WTC11 (cell line): ENCODE measurements at regions not wholly inside any gene's neighbourhood (a gene's known extent, or its start where the extent isn't known, plus 50 kb on each side); places are given as distances from the start of the nearest gene placed in this dataset.

Source experiments
- ATAC-seq: fragments of 200-7000 bp; cut with Tn5 transposase; 2 replicates; pipeline ENCODE4 v1.10.0; 2021; ENCODE audit warnings: mild to moderate bottlenecking, moderate library complexity
- CTCF ChIA-PET: fragments of 300-600 bp; sonication (Branson Sonifier 250); formaldehyde crosslinking; loops from one replicate; lab custom pipeline; 2021; ENCODE audit warnings: antibody characterized with exemption; lab: Charles Lee
- POLR2A ChIA-PET: fragments of 350-600 bp; sonication (Branson Sonifier 250); formaldehyde crosslinking; loops from one replicate; lab custom pipeline; 2021; ENCODE audit warnings: antibody characterized with exemption; lab: Charles Lee
- DNase-seq: peaks from one replicate; pipeline ENCODE4 v3.0.0; 2021; ENCODE audit warnings: low spot score
- H3K27ac Mint-ChIP-seq: 2 replicates; pipeline ENCODE4 v1.8.0; 2021; ENCODE audit warnings: mixed read lengths
- H3K27me3 Mint-ChIP-seq: 2 replicates; pipeline ENCODE4 v1.8.0; 2021; ENCODE audit warnings: low read depth, mild to moderate bottlenecking, moderate library complexity, mixed read lengths
- H3K36me3 Mint-ChIP-seq: 2 replicates; pipeline ENCODE4 v1.8.0; 2021; ENCODE audit warnings: mixed read lengths
- H3K4me1 Mint-ChIP-seq: 2 replicates; pipeline ENCODE4 v1.8.0; 2022; ENCODE audit warnings: mixed read lengths
- H3K4me3 Mint-ChIP-seq: 2 replicates; pipeline ENCODE4 v1.8.0; 2021; ENCODE audit warnings: mild to moderate bottlenecking, moderate library complexity, mixed read lengths
- H3K9me3 Mint-ChIP-seq: 2 replicates; pipeline ENCODE4 v1.8.0; 2021; ENCODE audit warnings: mixed read lengths
- AFF4 ChIP-seq: sonication (generic); formaldehyde crosslinking; IDR thresholded peaks from 2 replicates; pipeline ENCODE4 v1.8.1; 2023; ENCODE audit warnings: mild to moderate bottlenecking, missing genetic modification reagents, borderline replicate concordance
- E2F5 ChIP-seq: sonication (generic); formaldehyde crosslinking; IDR thresholded peaks from 2 replicates; pipeline ENCODE4 v1.8.1; 2022; ENCODE audit warnings: mild to moderate bottlenecking, moderate library complexity, missing genetic modification reagents
- FOXP1 ChIP-seq: sonication (generic); formaldehyde crosslinking; IDR thresholded peaks from 2 replicates; pipeline ENCODE4 v1.8.0; 2022; ENCODE audit warnings: missing genetic modification reagents, mild to moderate bottlenecking, moderate library complexity, borderline replicate concordance
- IRF2 ChIP-seq: sonication (generic); formaldehyde crosslinking; IDR thresholded peaks from 2 replicates; pipeline ENCODE4 v1.8.0; 2022; ENCODE audit warnings: low read depth, missing genetic modification reagents, borderline replicate concordance
- KAT7 ChIP-seq: sonication (generic); formaldehyde crosslinking; IDR thresholded peaks from 2 replicates; pipeline ENCODE4 v1.8.1; 2023; ENCODE audit warnings: missing genetic modification reagents, mild to moderate bottlenecking, borderline replicate concordance
- OVOL2 ChIP-seq: fragments of 250-450 bp; sonication (Bioruptor Pico); IDR thresholded peaks from 2 replicates; pipeline ENCODE4 v1.9.0; 2021; ENCODE audit warnings: mild to moderate bottlenecking, borderline replicate concordance
- PRDM15 ChIP-seq: sonication (generic); formaldehyde crosslinking; IDR thresholded peaks from 2 replicates; pipeline ENCODE4 v1.8.0; 2022; ENCODE audit warnings: missing genetic modification reagents
- PREB ChIP-seq: sonication (generic); formaldehyde crosslinking; IDR thresholded peaks from 2 replicates; pipeline ENCODE4 v1.8.1; 2022; ENCODE audit warnings: mild to moderate bottlenecking, missing genetic modification reagents, moderate library complexity, borderline replicate concordance
- RORB ChIP-seq: fragments of 250-450 bp; sonication (Bioruptor Pico); IDR thresholded peaks from 2 replicates; pipeline ENCODE4 v1.9.0; 2021; ENCODE audit warnings: mild to moderate bottlenecking
- SMAD3 ChIP-seq: sonication (generic); formaldehyde crosslinking; IDR thresholded peaks from 2 replicates; pipeline ENCODE4 v1.8.0; 2022; ENCODE audit warnings: missing genetic modification reagents, mild to moderate bottlenecking, borderline replicate concordance
- SOX15 ChIP-seq: fragments of 250-450 bp; sonication (Bioruptor Pico); IDR thresholded peaks from 2 replicates; pipeline ENCODE4 v1.9.0; 2021; ENCODE audit warnings: mild to moderate bottlenecking
- TEAD4 ChIP-seq: sonication (generic); formaldehyde crosslinking; IDR thresholded peaks from 2 replicates; pipeline ENCODE4 v1.8.0; 2022; ENCODE audit warnings: mild to moderate bottlenecking, missing genetic modification reagents
- ZBTB21 ChIP-seq: sonication (generic); formaldehyde crosslinking; IDR thresholded peaks from 2 replicates; pipeline ENCODE4 v1.8.1; 2023; ENCODE audit warnings: mild to moderate bottlenecking, missing genetic modification reagents, borderline replicate concordance
- ZNF219 ChIP-seq: sonication (generic); formaldehyde crosslinking; IDR thresholded peaks from 2 replicates; pipeline ENCODE4 v1.8.0; 2023; ENCODE audit warnings: missing genetic modification reagents, mild to moderate bottlenecking, borderline replicate concordance
- ZNF232 ChIP-seq: sonication (generic); formaldehyde crosslinking; IDR thresholded peaks from 2 replicates; pipeline ENCODE4 v1.8.0; 2022; ENCODE audit warnings: mild to moderate bottlenecking, missing genetic modification reagents
- ZNF263 ChIP-seq: sonication (generic); formaldehyde crosslinking; IDR thresholded peaks from 2 replicates; pipeline ENCODE4 v1.8.1; 2022; ENCODE audit warnings: low read depth, mild to moderate bottlenecking, moderate library complexity, missing genetic modification reagents
- ZNF396 ChIP-seq: fragments of 250-450 bp; sonication (Bioruptor Pico); IDR thresholded peaks from 2 replicates; pipeline ENCODE4 v1.8.0; 2021; ENCODE audit warnings: mild to moderate bottlenecking, moderate library complexity, borderline replicate concordance
- ZNF416 ChIP-seq: fragments of 250-450 bp; sonication (Bioruptor Pico); IDR thresholded peaks from 2 replicates; pipeline ENCODE4 v1.9.0; 2021; ENCODE audit warnings: mild to moderate bottlenecking, inconsistent platforms

GRCh38 chr3:103794656-103795055 is 1359.8 kb downstream of the ZPLD1 start:
- no peaks in the 10 kb centered on the region for H3K27me3 Mint-ChIP-seq
- H3K36me3 Mint-ChIP-seq = no peaks in the 10 kb centered on the region
- H3K9me3 Mint-ChIP-seq = no peaks in the 10 kb centered on the region
- DNase-seq (no peak), ATAC-seq (peak; percentile 99)
- no peak overlapping the region for H3K27ac Mint-ChIP-seq
- H3K4me3 Mint-ChIP-seq = no peak overlapping the region
- CTCF ChIA-PET = no interaction called here
- TF ChIP-seq ZBTB21 (no peak), ZNF263 (CRISPR knock-in tag) (no peak), SOX15 (no peak), ZNF232 (CRISPR knock-in tag) (no peak)
- POLR2A ChIA-PET = no interaction called here
- peaks cover 22% of the 10 kb centered on the region for H3K4me1 Mint-ChIP-seq

DNA sequence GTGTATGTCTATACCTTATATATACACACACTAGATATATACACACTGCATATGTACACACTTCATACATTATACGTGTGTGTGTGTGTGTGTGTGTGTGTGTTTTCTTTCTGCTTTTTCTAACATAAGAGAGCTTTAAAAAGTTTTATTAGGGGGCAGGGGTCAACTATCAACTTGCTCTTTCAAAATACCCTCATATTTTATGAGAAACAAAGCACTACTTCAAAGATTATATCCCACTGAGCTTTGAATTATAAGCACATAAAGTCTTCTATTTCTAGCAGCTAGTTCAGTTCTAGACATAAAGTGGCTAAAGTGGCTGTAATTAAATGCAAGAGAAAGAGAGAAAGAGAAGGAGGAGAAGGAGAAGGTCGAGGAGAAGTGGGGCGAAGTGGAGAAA is 1361.3 kb downstream of the ZPLD1 start:
- Mint-ChIP-seq H3K9me3 (no peaks in the 10 kb centered on the region), H3K27ac (no peak overlapping the region)
- POLR2A ChIA-PET = no interaction called here

More for the DNA sequence above, 1361.3 kb downstream of the ZPLD1 start:
- CTCF ChIA-PET = no interaction called here
- Mint-ChIP-seq H3K36me3 (no peaks in the 10 kb centered on the region), H3K4me3 (no peak overlapping the region), H3K4me1 (peaks cover 22% of the 10 kb centered on the region), H3K27me3 (no peaks in the 10 kb centered on the region)
- DNase-seq (no peak), ATAC-seq (no peak)
- no peak for TF ChIP-seq ZNF219 (CRISPR knock-in tag)
- no peak for TF ChIP-seq PRDM15 (CRISPR knock-in tag)
- TF ChIP-seq AFF4 (CRISPR knock-in tag) = no peak
- no peak for TF ChIP-seq RORB
- no peak for TF ChIP-seq KAT7 (CRISPR knock-in tag)
- TF ChIP-seq OVOL2 (CRISPR knock-in tag) = no peak
- no peak for TF ChIP-seq FOXP1 (CRISPR knock-in tag)
- no peak for TF ChIP-seq E2F5 (CRISPR knock-in tag)
- no peak for TF ChIP-seq ZNF396
- no peak for TF ChIP-seq SMAD3 (CRISPR knock-in tag)
- TF ChIP-seq ZBTB21 = no peak
- TF ChIP-seq PREB (CRISPR knock-in tag) = no peak
- no peak for TF ChIP-seq ZNF416 (CRISPR knock-in tag)
- no peak for TF ChIP-seq SOX15
- no peak for TF ChIP-seq IRF2 (CRISPR knock-in tag)
- no peak for TF ChIP-seq TEAD4 (CRISPR knock-in tag)
